C4-2B (cell line): ENCODE measurements at regions not wholly inside any gene's neighbourhood (a gene's known extent, or its start where the extent isn't known, plus 50 kb on each side); places are given as distances from the start of the nearest gene placed in this dataset.

Experiments
- ZFX ChIP-seq: fragments of 450-650 bp; IDR thresholded peaks from 2 replicates; pipeline ENCODE4 v1.6.1; 2017
- TF ChIP-seq, protein P1 (sequence below): fragments of 450-650 bp; conservative IDR thresholded peaks from 2 replicates; pipeline ENCODE4 v1.5.1; 2017; ENCODE audit warnings: mild to moderate bottlenecking

DNA sequence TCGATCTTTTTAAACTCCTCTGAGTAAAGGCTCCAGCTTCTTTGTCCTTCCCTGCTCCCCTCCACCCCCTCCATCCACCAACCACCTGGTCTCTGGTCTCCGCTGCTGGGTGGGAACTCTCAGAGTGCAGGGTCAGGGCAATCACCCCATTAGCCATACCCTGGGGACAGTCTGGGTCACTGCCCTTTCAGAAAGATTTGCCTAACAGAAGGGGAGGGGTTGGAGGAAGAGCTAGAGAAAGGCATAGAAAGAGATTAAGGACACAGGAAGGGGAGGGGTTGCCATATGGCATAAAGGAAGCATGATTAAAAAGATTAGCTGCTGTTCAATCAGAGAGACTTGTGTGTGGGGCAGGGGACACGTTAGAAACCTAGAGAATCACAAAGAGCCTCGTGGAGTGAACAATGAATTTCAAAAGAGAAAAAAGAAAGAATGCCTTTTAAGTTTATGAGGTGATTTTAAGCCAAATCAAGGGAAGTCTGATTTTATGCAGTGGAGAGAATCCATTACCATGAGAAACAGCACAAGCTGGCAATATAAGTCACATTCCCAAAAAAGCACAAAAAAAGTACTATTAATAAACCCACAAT, 115.5 kb upstream of the ACSL4 start:
- TF ChIP-seq, protein P1, sequence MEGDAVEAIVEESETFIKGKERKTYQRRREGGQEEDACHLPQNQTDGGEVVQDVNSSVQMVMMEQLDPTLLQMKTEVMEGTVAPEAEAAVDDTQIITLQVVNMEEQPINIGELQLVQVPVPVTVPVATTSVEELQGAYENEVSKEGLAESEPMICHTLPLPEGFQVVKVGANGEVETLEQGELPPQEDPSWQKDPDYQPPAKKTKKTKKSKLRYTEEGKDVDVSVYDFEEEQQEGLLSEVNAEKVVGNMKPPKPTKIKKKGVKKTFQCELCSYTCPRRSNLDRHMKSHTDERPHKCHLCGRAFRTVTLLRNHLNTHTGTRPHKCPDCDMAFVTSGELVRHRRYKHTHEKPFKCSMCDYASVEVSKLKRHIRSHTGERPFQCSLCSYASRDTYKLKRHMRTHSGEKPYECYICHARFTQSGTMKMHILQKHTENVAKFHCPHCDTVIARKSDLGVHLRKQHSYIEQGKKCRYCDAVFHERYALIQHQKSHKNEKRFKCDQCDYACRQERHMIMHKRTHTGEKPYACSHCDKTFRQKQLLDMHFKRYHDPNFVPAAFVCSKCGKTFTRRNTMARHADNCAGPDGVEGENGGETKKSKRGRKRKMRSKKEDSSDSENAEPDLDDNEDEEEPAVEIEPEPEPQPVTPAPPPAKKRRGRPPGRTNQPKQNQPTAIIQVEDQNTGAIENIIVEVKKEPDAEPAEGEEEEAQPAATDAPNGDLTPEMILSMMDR = no peak
- TF ChIP-seq ZFX = no peak
